Liver (tissue), 3 donors: ENCODE measurements at regions not wholly inside any gene's neighbourhood (a gene's known extent, or its start where the extent isn't known, plus 50 kb on each side); places are given as distances from the start of the nearest gene placed in this dataset.

Source experiments
- EGR1 ChIP-seq, 2 donors: IDR thresholded peaks; 2 replicates each; pipeline ENCODE4 v1.6.1; 2016 to 2018; ENCODE audit warnings: antibody characterized with exemption in 2 of 2, low read depth in 2 of 2
- JUND ChIP-seq, 2 donors: IDR thresholded peaks; 2 replicates each; pipeline ENCODE4 v1.6.1; 2016; ENCODE audit warnings: antibody characterized with exemption in 2 of 2
- NR2F2 ChIP-seq: IDR thresholded peaks from 2 replicates; pipeline ENCODE4 v1.6.1; 2016; ENCODE audit warnings: antibody characterized with exemption
- RAD21 ChIP-seq, 2 donors: IDR thresholded peaks; 2 replicates each; pipeline ENCODE4 v1.6.1; 2016; ENCODE audit warnings: antibody characterized with exemption in 2 of 2, mild to moderate bottlenecking in 2 of 2
- REST ChIP-seq: IDR thresholded peaks from 2 replicates; pipeline ENCODE4 v1.6.1; 2016; ENCODE audit warnings: antibody characterized with exemption, mild to moderate bottlenecking
- YY1 ChIP-seq: IDR thresholded peaks from 2 replicates; pipeline ENCODE4 v1.6.1; 2016; ENCODE audit warnings: antibody characterized with exemption, mild to moderate bottlenecking
- TF ChIP-seq, protein P1 (sequence below): fragments of 150-350 bp; IDR thresholded peaks from 2 replicates; pipeline ENCODE4 v1.5.1; 2017; ENCODE audit warnings: improper control_type of control experiment, low read depth, low read length; ENCODE audit not compliant: missing input control
- TF ChIP-seq, protein P2 (sequence below): IDR thresholded peaks from 2 replicates; pipeline ENCODE4 v1.6.1; 2016; ENCODE audit warnings: antibody characterized with exemption
- donor health status: healthy.
- donor health status: healthy.

GRCh38 chrX:30488092-30488491 lies 89.5 kb downstream of the TASL start:
- TF ChIP-seq NR2F2 (no peak), YY1 (no peak), JUND (IDR thresholded peaks at IDR 0.05) (no peak), EGR1 (IDR thresholded peaks at IDR 0.05; ENCODE audit: low read depth in 2 of 2) (no peak), REST (no peak), RAD21 (IDR thresholded peaks at IDR 0.05) (peak; percentile 25 to 53)
- TF ChIP-seq, protein P1, sequence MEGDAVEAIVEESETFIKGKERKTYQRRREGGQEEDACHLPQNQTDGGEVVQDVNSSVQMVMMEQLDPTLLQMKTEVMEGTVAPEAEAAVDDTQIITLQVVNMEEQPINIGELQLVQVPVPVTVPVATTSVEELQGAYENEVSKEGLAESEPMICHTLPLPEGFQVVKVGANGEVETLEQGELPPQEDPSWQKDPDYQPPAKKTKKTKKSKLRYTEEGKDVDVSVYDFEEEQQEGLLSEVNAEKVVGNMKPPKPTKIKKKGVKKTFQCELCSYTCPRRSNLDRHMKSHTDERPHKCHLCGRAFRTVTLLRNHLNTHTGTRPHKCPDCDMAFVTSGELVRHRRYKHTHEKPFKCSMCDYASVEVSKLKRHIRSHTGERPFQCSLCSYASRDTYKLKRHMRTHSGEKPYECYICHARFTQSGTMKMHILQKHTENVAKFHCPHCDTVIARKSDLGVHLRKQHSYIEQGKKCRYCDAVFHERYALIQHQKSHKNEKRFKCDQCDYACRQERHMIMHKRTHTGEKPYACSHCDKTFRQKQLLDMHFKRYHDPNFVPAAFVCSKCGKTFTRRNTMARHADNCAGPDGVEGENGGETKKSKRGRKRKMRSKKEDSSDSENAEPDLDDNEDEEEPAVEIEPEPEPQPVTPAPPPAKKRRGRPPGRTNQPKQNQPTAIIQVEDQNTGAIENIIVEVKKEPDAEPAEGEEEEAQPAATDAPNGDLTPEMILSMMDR, result no peak
- TF ChIP-seq, protein P2, sequence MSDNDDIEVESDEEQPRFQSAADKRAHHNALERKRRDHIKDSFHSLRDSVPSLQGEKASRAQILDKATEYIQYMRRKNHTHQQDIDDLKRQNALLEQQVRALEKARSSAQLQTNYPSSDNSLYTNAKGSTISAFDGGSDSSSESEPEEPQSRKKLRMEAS, result no peak
